ENCODE measurements at regions not wholly inside any gene's neighbourhood (a gene's known extent, or its start where the extent isn't known, plus 50 kb on each side); places are given as distances from the start of the nearest gene placed in this dataset.
"Not testable (repeated sequence)": the region's sequence is repeated elsewhere in the genome, so short reads cannot be mapped to it uniquely, and the experiment has no call there.

- DNase-seq, result not testable (repeated sequence)
Measured at GRCh38 chr7:155397758-155398714, 59.9 kb upstream of the EN2 start.

- DNase-seq, result no peak
Measured at GRCh38 chr7:155398944-155399343, 59.0 kb upstream of the EN2 start.

- no peak for DNase-seq
Measured at GRCh38 chr7:155399577-155399976, 58.4 kb upstream of the EN2 start.

GRCh38 chr7:155401231-155401630, 56.7 kb upstream of the EN2 start:
- no peak for DNase-seq

- no peak for DNase-seq
Measured at GRCh38 chr7:155401884-155402283, 56.0 kb upstream of the EN2 start.

GRCh38 chr7:155402941-155403340, 55.0 kb upstream of the EN2 start:
- DNase-seq, result no peak

- no peak for DNase-seq
Measured at GRCh38 chr7:155404976-155405375, 53.0 kb upstream of the EN2 start.

GRCh38 chr7:155405399-155406318, 52.3 kb upstream of the EN2 start:
- no peak for DNase-seq

GRCh38 chr7:155407799-155408198, 50.1 kb upstream of the EN2 start:
- DNase-seq, result no peak

Measured in central memory CD4-positive, alpha-beta T cell (primary cell).